ENCODE measurements at regions not wholly inside any gene's neighbourhood (a gene's known extent, or its start where the extent isn't known, plus 50 kb on each side); places are given as distances from the start of the nearest gene placed in this dataset.

- Mint-ChIP-seq H3K4me3 (no peak overlapping the region), H3K27me3 (peaks cover 27% of the 10 kb centered on the region), H3K27ac (no peak overlapping the region), H3K9me3 (ENCODE audit: insufficient read depth) (no peaks in the 10 kb centered on the region), H3K4me1 (no peaks in the 10 kb centered on the region)
- no peaks in the 10 kb centered on the region for H4K20me1 ChIP-seq (ENCODE audit: control insufficient read depth, insufficient read depth, low read length, poor library complexity, severe bottlenecking)
- H3K36me3 ChIP-seq (replicated peaks in 1 of 2; ENCODE audit: control extremely low read depth in 1 of 2, control insufficient read depth in 1 of 2, extremely low read depth in 1 of 2, insufficient read depth in 2 of 2, low read length in 1 of 2) = no peaks in the 10 kb centered on the region
- no peaks in the 10 kb centered on the region for H3K4me1 ChIP-seq (ENCODE audit: control insufficient read depth in 2 of 2, insufficient read depth in 2 of 2, low read length in 2 of 2)
- no peaks in the 10 kb centered on the region for H3K9me3 ChIP-seq (ENCODE audit: control extremely low read depth in 1 of 3, control insufficient read depth in 2 of 3, insufficient read depth in 1 of 3, low read length in 2 of 3)
- POLR2A ChIA-PET = no interaction called here
- H3K27me3 ChIP-seq (replicated peaks in 1 of 4; ENCODE audit: control extremely low read depth in 1 of 4, control insufficient read depth in 3 of 4, insufficient read depth in 4 of 4, low read length in 3 of 4) = no peaks in the 10 kb centered on the region
- CTCF ChIA-PET = no interaction called here
- H3K4me2 ChIP-seq (replicated peaks; ENCODE audit: low read depth, low read length, poor library complexity, severe bottlenecking) = no peak overlapping the region
- no peak overlapping the region for H3K27ac ChIP-seq (ENCODE audit: low read length in 2 of 2)
- ATAC-seq (ENCODE audit: low read depth) (no peak), DNase-seq (no peak)
- no peaks in the 10 kb centered on the region for H3K79me2 ChIP-seq (ENCODE audit: control insufficient read depth, insufficient read depth, low read length)
- WGBS (ENCODE audit: insufficient coverage) = 79% methylated on average over 7 of the region's 8 CpGs
- H3K4me3 ChIP-seq (ENCODE audit: control extremely low read depth in 1 of 5, extremely low read depth in 1 of 5, insufficient read depth in 1 of 5, low read depth in 2 of 5, low read length in 4 of 5) = no peak overlapping the region
- H3K9ac ChIP-seq (ENCODE audit: low read length) = no peak overlapping the region
- H2AFZ ChIP-seq (ENCODE audit: insufficient read depth, low read depth, low read length, poor library complexity, severe bottlenecking) = no peak overlapping the region
- TF ChIP-seq CTCF (IDR thresholded peaks at IDR 0.05) (no peak), EZH2 (IDR thresholded peaks at IDR 0.05; ENCODE audit: borderline replicate concordance, insufficient read depth, low read depth, low read length, poor library complexity, severe bottlenecking) (no peak)
- intact Hi-C loops (cut with micrococcal nuclease) = no loop called here
These were observed 84.3 kb upstream of the TMEM45B start for GRCh38 chr11:129731316-129731715.

GRCh38 chr11:129732941-129733340, 82.7 kb upstream of the TMEM45B start:
- no peak overlapping the region for H2AFZ ChIP-seq (ENCODE audit: insufficient read depth, low read depth, low read length, poor library complexity, severe bottlenecking)
- no peak overlapping the region for H3K4me2 ChIP-seq (replicated peaks; ENCODE audit: low read depth, low read length, poor library complexity, severe bottlenecking)
- DNase-seq = no peak
- no peaks in the 10 kb centered on the region for H3K9me3 ChIP-seq (ENCODE audit: control extremely low read depth in 1 of 3, control insufficient read depth in 2 of 3, insufficient read depth in 1 of 3, low read length in 2 of 3)
- H3K4me1 Mint-ChIP-seq = no peaks in the 10 kb centered on the region
- no peak overlapping the region for H3K27ac Mint-ChIP-seq
- H3K79me2 ChIP-seq (ENCODE audit: control insufficient read depth, insufficient read depth, low read length) = no peaks in the 10 kb centered on the region
- ChIA-PET CTCF (no interaction called here), POLR2A (no interaction called here)
- H3K27me3 ChIP-seq (replicated peaks in 1 of 4; ENCODE audit: control extremely low read depth in 1 of 4, control insufficient read depth in 3 of 4, insufficient read depth in 4 of 4, low read length in 3 of 4) = peaks cover 0 to 4% (median 0%) of the 10 kb centered on the region in 4 experiments
- WGBS (ENCODE audit: insufficient coverage) = 100% methylated on average over 4 of the region's 4 CpGs
- no peak for ATAC-seq (ENCODE audit: low read depth)
- no peak overlapping the region for H3K9ac ChIP-seq (ENCODE audit: low read length)
- no peaks in the 10 kb centered on the region for H3K4me1 ChIP-seq (ENCODE audit: control insufficient read depth in 2 of 2, insufficient read depth in 2 of 2, low read length in 2 of 2)
- no peak overlapping the region for H3K4me3 Mint-ChIP-seq
- H3K9me3 Mint-ChIP-seq (ENCODE audit: insufficient read depth) = no peaks in the 10 kb centered on the region
- no peaks in the 10 kb centered on the region for H3K36me3 ChIP-seq (replicated peaks in 1 of 2; ENCODE audit: control extremely low read depth in 1 of 2, control insufficient read depth in 1 of 2, extremely low read depth in 1 of 2, insufficient read depth in 2 of 2, low read length in 1 of 2)
- no peak overlapping the region for H3K4me3 ChIP-seq (ENCODE audit: control extremely low read depth in 1 of 5, extremely low read depth in 1 of 5, insufficient read depth in 1 of 5, low read depth in 2 of 5, low read length in 4 of 5)
- intact Hi-C loops (cut with micrococcal nuclease) = no loop called here
- no peak for TF ChIP-seq CTCF (IDR thresholded peaks at IDR 0.05)
- peaks cover 40% of the 10 kb centered on the region for H3K27me3 Mint-ChIP-seq
- H3K27ac ChIP-seq (ENCODE audit: low read length in 2 of 2) = no peak overlapping the region
- no peaks in the 10 kb centered on the region for H4K20me1 ChIP-seq (ENCODE audit: control insufficient read depth, insufficient read depth, low read length, poor library complexity, severe bottlenecking)

Measured in B cell (primary cell).